ENCODE measurements at regions not wholly inside any gene's neighbourhood (a gene's known extent, or its start where the extent isn't known, plus 50 kb on each side); places are given as distances from the start of the nearest gene placed in this dataset.

DNA sequence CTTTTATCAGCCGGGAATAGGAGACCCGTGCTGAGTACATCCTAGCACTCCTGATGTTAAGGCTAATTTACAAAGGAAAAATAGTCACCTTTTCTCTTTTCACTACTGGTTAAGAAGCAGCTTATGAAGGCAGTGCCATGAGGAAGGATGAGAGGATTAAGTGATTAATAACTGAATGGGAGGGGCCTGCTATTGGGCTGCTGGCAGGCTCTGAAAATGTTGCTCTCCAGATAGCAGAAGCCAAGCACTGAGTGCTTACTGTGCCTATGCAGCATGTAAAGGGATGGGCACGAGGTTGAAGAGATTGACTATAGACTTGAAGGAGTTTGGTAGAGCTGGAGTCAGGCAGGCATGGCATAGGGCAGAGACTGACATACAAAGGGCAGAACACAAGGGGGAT lies 282.4 kb upstream of the THSD7B start:
- TF ChIP-seq EP300 (IDR thresholded peaks at IDR 0.05) (no peak), POLR2A (IDR thresholded peaks at IDR 0.05) (no peak), POLR2AphosphoS5 (IDR thresholded peaks at IDR 0.05) (no peak)
- TF ChIP-seq, protein P1, sequence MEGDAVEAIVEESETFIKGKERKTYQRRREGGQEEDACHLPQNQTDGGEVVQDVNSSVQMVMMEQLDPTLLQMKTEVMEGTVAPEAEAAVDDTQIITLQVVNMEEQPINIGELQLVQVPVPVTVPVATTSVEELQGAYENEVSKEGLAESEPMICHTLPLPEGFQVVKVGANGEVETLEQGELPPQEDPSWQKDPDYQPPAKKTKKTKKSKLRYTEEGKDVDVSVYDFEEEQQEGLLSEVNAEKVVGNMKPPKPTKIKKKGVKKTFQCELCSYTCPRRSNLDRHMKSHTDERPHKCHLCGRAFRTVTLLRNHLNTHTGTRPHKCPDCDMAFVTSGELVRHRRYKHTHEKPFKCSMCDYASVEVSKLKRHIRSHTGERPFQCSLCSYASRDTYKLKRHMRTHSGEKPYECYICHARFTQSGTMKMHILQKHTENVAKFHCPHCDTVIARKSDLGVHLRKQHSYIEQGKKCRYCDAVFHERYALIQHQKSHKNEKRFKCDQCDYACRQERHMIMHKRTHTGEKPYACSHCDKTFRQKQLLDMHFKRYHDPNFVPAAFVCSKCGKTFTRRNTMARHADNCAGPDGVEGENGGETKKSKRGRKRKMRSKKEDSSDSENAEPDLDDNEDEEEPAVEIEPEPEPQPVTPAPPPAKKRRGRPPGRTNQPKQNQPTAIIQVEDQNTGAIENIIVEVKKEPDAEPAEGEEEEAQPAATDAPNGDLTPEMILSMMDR (IDR thresholded peaks at IDR 0.05), result no peak

Data from gastroesophageal sphincter (tissue), 3 donors.